Inferior parietal cortex (tissue), 1 donor: ENCODE measurements at regions not wholly inside any gene's neighbourhood (a gene's known extent, or its start where the extent isn't known, plus 50 kb on each side); places are given as distances from the start of the nearest gene placed in this dataset.
"Not testable (repeated sequence)": the region's sequence is repeated elsewhere in the genome, so short reads cannot be mapped to it uniquely, and the experiment has no call there.

Experiments
- DNase-seq: peaks from one replicate; pipeline ENCODE4 v3.0.0-alpha.2; 2016; ENCODE audit errors: extremely low spot score

DNA sequence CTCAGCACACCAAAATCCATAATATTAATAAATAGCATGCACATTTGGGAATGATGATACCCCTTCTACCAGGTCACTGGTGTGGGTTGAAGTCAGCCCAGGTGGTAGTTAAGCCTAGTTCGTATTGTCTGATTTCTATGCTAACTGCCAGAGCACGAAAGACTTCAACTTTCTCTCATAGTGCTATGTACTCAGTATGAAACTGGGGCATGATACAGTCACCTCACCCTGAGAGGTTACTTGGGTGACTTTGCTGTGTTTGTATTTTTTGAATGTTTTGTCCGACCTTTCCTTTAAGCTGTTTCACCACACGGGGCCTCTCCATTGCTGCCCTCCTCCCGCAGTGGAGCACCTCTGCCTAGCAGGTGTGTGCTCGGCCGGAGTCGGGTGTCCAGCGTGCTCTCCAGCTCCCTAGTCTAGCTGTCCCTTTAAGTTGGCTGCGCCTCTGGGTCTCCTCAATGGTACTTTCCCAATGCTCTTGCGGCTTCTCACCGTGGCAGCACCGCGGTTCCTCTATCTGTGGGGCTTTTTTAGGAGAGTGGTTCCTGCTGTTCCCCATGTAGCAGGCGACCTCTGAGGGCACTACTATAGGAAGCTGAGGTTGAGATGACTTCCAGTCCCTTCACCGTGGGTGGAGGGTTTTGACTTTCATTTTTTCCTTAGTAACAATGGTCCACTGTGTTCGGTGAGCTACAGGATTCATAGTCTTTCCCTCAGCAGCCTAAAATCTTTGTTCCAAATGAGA lies 524.0 kb upstream of the PFKP start:
- no peak for DNase-seq

DNA sequence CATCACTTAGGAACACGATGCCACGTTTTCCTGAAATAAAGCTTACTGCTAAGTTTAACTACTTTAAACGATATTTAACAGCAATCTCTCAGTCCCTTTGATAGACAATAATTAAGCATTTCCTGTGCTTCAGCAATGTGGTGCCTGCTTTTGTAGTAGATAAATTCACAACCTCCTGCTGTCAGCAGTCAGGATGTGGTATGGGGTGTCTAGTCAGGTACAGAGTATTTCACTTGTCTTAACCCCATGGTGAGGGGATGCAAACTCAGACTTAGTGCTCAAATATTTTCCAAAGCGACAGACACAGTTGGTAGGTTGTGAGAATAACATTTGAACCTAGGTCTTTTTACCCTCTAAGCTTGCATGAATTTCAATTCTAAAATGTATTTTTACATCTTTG lies 526.2 kb upstream of the PFKP start:
- DNase-seq: no peak

DNA sequence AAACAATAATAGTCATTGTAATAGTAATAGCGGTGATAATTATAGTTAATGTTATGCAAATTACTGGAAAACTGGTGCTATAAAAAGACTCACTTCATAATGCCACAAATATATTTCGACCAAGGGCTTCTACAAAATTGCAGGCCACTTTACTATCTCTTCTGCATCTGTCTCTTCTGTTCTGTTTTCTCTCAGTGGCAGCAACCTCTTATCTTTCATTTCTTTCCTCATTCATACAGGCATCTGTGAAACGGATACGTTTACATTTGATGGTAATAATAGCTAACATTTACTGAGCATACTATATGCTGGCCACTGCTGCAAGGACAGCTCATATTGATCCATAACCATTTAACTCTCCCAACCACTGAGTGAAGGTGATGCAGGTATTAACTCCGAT lies 537.4 kb upstream of the PFKP start:
- no peak for DNase-seq

DNA sequence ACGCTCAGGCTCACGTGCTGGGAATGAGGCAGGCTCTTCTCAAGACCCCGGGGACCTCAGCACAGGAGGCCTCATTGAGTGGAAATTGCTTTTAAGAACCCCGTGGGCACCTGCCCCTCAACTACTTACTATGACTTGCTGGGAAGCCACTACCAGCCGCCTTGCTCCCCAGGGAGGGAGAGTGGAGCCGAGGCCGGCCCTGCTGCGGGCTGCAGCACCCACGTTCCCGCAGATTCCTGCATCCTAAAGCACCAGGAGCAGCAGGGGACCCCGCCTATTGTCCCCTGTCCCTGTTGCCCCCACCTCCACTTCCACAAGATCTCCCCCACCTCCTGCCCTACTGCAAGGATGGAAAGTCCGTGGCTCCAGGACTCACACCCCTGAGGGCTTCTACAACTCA lies 541.6 kb upstream of the PFKP start:
- DNase-seq: no peak

DNA sequence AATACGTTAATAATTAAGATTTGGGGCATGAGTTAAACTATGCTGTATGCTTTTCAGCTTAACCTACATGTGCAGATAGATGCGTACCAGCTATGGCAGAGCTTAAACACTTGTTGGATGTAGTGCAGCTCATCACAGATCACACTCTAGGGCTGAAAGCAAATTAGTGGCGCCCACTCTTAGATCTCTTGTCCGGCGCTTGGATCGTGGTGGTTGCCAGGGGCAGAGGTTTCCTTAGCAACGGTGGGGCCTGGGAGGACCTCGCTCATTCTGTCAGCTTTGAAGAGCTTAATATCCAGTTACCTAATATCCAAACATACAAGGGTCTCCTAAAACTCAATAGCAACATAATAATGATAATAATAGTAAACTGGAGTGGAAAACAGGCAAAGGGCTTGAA lies 548.2 kb upstream of the PFKP start:
- no peak for DNase-seq

DNA sequence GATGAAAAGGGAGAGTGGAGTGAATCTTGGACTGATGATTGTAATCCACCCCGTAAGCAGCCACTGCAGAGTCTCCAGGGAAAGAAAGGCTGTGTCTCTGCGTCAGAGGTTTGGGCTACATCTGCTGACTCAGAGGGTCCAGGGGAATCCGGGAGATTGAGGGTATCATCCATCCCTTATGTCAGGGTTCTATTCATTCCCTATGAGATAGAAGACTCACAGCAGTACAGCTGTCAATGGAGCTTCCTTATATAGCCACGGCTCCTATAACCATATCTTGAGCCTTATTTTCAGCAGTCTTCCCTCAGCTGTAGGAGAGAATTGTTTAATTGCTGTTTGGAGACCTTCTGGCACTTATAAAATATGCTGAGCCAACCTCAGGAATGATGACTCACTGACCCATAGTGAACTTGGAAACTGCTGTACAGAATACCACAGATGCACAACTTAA lies 558.2 kb upstream of the PFKP start:
- DNase-seq: no peak

DNA sequence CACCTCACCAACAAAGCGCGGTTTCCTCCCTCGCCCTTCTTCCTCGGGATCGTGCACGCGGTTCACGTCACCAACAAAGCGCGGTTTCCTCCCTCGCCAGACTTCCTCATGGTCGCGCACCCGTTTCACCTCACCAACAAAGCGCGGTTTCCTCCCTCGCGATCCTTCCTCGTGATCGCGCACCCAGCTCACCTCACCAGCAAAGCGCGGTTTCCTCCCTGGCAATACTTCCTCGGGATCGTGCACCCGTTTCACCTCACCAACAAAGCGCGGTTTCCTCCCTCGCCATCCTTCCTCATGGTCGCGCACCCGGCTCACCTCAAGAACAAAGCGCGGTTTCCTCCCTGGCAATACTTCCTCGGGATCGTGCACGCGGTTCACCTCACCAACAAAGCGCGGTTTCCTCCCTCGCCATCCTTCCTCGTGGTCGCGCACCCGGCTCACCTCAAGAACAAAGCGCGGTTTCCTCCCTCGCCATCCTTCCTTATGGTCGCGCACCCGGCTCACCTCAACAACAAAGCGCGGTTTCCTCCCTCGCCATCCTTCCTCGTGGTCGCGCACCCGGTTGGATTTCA lies 565.9 kb upstream of the PFKP start:
- DNase-seq: not testable (repeated sequence)

DNA sequence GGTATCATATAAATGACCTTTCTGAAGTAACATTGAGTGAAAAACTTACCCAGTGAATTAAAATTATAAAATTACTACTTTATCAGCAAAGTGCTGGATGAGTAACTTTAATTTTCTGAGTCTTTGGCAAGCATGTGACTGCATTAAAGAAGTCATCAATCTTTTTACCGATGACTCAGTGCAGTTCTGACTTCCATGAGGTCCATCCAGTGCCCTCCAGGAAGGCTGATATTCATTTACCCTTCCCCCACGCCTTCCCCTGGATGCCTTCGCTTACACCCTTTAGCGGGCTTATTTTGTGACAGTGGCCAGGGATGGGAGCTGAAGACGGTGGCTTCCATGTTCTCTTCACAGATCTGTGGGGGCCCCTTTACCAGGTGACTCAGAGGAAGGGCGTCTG lies 572.9 kb upstream of the PFKP start:
- DNase-seq: no peak

DNA sequence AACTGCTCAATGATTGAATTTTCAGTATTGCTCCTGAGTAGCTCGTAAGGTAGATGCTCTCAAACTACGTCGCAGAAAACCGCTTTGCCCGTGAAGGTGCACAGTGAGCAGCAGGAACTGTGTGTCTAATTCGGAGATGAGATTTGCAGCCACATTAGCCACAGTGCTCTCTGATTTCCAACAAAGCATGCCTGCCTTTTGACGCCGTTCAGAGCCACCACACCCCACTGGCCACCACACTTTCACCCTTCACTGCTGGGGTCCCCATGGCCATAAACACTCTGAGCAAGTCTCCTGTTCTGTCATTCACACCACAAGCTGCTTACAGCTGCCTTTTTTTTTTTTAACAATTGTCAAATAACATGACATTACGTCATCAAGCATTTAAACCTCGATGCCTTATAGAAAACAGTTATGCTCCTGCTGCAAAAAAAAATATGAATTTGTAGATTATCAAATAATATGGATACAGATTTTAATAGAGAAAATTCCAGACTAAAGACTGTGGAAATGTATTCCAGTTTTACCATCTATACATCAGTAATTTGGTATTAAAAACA lies 578.8 kb upstream of the PFKP start:
- DNase-seq: no peak

DNA sequence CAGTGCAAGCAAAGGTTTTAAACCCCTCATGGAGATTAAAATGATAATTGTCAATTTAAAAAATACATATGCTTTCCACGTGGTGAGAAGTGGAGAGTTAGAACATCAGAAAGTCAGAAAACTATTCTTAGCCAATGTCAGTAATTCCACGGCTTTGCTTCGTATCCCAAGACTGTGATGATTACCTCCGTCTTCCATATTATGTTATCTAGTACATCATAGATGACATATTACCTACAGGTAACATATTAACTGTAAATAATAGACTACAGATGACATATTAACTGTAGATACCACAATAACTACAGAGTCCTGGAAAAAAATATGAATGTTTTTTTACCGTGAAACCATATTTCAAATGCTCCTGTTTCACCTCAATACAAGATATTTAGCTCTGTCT lies 579.4 kb upstream of the PFKP start:
- DNase-seq: no peak

DNA sequence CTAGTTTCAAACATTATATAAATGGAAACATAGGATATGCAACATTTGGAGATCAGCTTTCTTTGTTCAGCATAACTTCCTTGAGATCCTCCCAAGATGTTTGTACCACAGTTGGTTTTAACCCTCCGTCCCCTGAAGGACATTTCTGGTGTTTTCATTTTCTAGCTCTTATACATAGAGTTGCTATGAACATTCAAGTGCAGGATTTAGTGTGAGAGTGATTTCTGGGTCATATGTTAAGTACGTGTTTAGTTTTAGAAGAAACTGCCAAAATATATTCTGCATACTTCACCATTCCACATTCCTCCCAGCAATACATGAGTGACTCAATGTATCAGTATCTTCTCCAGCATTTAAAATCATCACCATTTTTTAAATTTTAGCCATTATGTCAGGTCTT lies 588.7 kb upstream of the PFKP start:
- DNase-seq: no peak

DNA sequence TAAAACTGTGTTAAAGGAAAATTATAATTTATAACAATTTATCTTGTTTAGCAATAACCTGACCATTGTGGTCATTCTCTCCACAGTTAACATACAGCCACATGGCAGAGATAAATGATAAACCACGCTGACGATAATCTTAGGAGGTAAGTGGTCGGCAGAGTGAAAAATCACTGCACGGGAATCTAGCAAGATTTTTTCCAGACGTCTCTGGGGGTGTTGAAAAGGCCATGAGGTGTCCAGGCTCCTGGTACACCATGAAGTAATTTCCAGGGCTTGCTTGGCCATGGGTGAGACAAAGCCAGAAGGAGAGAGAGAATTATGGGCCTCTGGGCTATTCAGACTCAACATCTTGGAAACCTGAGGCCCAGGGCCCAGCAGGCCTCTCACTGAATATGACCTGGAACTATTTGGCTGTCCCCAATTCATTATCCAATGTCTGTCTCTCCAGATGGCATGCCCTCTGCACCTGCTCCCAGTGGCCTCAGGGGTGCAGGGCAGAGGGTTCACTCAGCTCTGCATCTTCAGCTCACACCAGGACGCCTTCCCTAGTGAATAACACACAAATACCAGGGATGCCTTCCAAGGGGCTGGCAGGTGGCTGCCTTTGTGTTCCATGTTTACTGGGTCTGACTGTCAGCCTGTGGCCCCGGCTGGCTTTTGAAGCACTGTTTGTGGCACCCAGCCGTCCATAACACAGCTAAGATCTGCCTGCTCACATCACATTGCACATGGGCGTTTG lies 590.4 kb upstream of the PFKP start:
- DNase-seq: no peak

DNA sequence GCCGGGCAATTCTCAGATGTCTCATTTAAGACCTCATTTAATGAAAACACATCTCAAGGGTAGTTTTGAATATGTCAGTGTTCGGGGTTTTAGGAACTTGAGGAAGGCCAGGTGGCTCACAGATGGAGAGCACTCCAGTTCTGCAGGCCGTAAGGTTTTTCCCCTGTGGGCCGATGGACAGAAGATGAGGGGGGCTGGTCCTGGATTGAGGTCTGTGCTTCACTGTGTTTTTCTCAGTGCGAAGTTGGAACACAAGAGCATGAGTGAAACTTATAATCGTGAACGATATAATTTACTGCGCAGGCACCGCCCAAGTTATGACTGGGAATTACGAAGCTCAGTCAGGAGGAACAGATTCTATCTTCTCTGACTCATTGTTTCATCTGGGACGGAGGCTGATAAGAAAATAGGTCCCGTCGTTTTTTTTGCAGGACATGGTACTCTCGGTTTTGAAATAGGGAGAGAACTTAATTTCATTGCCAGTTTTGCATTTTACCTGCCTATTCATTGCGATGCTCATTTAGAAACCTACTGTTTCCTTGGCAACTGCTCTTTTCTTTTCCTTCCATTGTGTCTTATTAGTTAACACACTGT lies 591.0 kb upstream of the PFKP start:
- no peak for DNase-seq

DNA sequence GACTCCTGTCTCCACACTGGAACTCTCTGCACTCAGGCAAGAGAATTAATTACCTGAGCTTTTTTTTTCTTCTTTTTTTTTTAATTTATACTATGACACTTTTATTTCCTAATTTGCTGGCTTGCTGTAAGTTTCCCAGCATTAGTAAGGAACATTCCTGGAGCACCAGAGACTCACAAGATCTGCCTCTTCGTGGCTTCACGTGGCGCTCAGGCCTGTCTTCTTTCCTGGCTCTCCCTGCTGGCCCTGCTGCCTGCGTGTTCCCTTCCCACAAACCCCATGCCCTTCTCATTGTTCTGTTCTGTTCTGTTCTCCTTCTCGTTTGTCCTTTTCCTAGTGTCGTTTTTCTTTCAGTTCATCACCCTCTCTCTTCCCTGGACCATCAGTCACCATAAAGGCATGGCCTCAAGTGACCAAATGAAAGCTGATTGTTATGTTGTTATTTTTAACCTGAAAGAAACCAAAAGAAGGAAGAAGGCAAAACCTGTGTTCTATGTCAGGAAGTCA lies 591.6 kb upstream of the PFKP start:
- no peak for DNase-seq

DNA sequence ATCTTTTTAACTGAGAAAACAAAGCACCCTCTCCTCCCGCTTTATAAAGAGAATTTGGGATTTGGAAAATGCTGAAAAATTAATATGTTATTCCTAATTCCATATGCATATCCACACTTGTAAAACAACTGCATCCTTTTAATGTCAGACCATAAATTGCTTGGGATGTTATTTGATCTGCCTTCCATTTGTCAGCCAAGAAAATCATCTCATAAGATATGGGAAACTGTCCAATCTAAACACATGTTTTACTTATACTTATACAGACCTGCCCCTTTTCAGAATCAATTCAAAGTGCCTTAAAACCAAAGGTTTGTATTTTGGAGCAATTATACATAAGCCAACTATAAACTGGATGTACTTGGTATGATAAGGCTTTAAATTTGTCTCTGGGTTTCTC lies 595.5 kb upstream of the PFKP start:
- no peak for DNase-seq

DNA sequence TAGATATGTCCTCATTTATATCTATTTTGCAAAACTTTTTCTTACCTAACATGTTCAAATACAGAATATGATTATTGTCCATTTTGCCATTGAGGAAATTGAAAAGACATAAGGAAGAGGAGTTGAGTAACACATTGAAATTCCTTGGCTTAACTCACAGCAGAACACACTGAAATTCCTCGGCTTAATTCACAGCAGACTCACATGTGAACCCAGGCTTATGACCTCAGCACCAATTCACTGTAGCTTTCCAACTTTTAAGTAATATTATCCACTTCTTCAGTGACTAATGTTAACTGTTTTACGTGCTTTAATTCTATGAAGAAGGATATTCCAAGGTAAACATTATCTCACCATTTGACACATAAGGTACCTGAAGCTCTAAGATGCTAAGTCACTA lies 597.5 kb upstream of the PFKP start:
- DNase-seq: no peak

DNA sequence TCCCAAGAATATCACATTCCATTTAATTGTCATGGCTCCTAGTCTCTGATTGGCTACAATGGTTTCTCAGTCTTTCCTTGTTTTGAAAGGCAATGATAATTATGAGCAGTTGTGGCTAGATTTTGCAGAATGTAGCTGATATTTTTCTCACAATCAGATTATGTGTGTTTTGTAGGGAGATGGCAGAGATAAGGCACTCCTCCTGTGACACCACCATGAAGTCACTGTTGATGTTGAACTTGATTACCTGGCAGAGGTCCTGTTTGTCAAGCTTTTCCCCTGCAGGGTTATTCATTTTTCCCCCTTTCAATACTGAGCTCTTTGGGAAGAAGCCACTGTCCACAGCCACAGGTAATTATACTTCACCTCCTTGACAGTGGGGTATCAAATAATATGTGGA lies 602.9 kb upstream of the PFKP start:
- no peak for DNase-seq

DNA sequence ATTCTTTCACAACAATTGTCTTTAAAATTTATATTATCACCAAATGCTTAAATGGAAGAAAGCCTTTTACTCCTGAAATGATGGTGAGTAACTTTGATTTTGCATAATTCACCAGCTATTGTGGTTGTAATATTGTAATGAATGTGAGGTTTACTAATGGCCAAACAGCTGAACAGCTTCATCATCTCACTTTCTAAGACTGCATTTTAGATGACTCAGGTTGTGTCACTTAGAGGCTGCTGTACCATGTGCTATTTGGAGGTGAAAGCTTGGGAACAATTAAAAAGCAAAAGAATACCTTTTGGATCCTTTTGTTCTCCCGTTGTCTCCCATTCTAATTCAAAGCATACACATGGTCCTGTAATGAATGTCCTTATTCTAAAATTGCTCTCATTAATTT lies 604.0 kb upstream of the PFKP start:
- no peak for DNase-seq

DNA sequence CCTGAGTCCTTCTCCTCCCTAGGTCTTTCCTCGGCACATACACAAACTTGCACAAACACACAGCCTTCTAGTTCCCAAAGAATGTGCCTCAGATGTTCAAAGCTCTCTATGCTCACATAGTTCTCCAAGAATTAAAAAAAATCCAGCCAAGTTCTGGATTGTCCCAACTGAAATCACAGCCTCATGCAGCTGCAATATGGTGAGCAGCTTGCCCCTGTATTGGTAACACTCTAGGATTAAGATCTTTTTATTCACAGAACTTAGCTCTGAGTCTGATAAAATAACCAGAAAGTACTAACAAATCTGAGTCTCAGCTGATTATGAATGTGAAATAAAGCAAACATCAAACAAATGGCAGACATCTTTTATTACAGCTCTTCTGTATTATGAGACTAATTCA lies 604.8 kb upstream of the PFKP start:
- DNase-seq: no peak

DNA sequence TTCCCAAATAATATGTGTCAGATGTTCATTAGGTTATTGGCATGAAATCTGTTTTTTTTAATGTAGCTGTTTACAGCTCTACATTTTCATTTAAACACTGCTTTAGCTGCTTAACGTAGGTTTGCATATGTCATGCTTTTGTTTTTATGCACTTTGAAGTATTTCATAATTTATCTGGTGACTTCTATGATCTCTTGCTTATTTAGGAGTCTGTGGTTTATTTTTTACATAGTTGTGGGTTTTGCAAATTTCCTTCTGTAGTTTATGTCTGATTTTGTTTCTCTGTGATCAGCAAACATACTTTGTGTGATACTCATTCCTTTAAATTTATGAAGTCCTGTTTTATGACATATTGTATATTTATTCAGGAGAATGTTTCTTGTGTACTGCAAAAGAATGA lies 606.5 kb upstream of the PFKP start:
- no peak for DNase-seq

DNA sequence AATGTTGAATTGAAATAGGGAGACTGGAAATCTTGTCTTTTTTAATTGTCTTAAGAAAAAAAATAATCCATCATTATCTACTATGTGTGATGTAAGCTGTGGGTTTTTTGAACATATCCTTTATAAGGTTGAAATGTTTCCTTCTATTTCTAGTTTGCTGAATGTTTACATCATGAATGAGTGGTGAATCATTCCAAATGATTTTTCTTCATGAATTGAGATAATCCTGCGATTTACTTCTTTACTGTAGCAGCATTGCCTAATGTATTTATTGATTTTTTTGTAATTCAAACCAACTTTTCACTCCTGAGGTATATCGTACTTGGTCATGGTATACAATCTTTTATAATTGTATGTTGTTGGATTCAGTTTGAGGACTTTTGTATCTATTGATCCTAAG lies 607.6 kb upstream of the PFKP start:
- no peak for DNase-seq

DNA sequence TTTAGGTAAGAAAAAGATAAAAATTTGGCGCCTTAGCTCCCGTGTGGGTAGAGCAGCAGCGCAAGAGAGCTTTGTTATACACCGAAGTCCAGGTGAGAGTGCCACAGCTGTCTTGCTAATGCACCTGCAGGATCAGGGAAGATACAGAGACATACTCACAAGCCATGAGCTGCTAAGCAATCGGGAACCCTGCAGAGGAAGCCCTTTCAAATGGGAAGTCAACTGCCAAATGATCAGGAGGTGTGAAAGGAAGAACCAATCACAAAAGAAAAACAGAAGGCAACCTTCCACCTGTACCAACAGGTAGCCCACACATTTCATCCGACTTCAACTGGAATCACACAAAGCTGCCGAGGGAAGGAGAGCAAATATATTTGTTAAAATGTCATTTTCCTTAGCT lies 610.5 kb upstream of the PFKP start:
- DNase-seq: no peak
